Fibroblast of lung (primary cell): ENCODE measurements at regions not wholly inside any gene's neighbourhood (a gene's known extent, or its start where the extent isn't known, plus 50 kb on each side); places are given as distances from the start of the nearest gene placed in this dataset.

Experiments used
- DNase-seq, 2 donors: peaks; one replicate each; pipeline versions ENCODE4 v3.0.0 to v3.0.0-alpha.2; 2010; ENCODE audit warnings: low read depth in 2 of 2
- H2AFZ ChIP-seq: 2 replicates; pipeline ENCODE4 v1.5.1; 2012; ENCODE audit warnings: low read length, control low read depth, inconsistent platforms
- H3K27ac ChIP-seq: 2 replicates; pipeline ENCODE4 v1.5.1; 2011; ENCODE audit warnings: low read length, control low read depth; ENCODE audit not compliant: insufficient read depth
- H3K27me3 ChIP-seq: 2 replicates; pipeline ENCODE4 v1.5.1; 2011; ENCODE audit warnings: mild to moderate bottlenecking, low read length; ENCODE audit not compliant: control insufficient read depth, insufficient read depth
- H3K36me3 ChIP-seq: 2 replicates; pipeline ENCODE4 v1.5.1; 2011; ENCODE audit warnings: low read length; ENCODE audit not compliant: control insufficient read depth, insufficient read depth
- H3K4me1 ChIP-seq: 2 replicates; pipeline ENCODE4 v1.5.1; 2011; ENCODE audit warnings: low read length; ENCODE audit not compliant: control insufficient read depth, insufficient read depth; ENCODE audit errors: extremely low read depth
- H3K4me2 ChIP-seq: 2 replicates; pipeline ENCODE4 v1.5.1; 2011; ENCODE audit warnings: low read length, control low read depth; ENCODE audit not compliant: insufficient read depth; ENCODE audit errors: extremely low read depth
- H3K4me3 ChIP-seq, 4 experiments: fragments of 200-600 bp in 1 of 4; sonication (generic) in 1 of 4; replicated peaks in 1 of 4; 2 replicates each; pipeline ENCODE4 v1.5.1; 2011 to 2016; ENCODE audit warnings: low read length in 4 of 4, low read depth in 3 of 4, mild to moderate bottlenecking in 3 of 4, control low read depth in 2 of 4, inconsistent platforms in 1 of 4, mixed read lengths in 1 of 4; ENCODE audit not compliant: insufficient read depth in 1 of 4; ENCODE audit errors: control extremely low read depth in 1 of 4
- H3K79me2 ChIP-seq: 2 replicates; pipeline ENCODE4 v1.5.1; 2012; ENCODE audit warnings: mild to moderate bottlenecking, low read length, inconsistent platforms; ENCODE audit not compliant: control insufficient read depth, insufficient read depth
- H3K9ac ChIP-seq: 2 replicates; pipeline ENCODE4 v1.5.1; 2011; ENCODE audit warnings: mild to moderate bottlenecking, low read length, control low read depth; ENCODE audit not compliant: insufficient read depth
- H3K9me3 ChIP-seq: 2 replicates; pipeline ENCODE4 v1.5.1; 2012; ENCODE audit warnings: low read depth, low read length; ENCODE audit not compliant: control insufficient read depth, insufficient read depth
- H4K20me1 ChIP-seq: 2 replicates; pipeline ENCODE4 v1.5.1; 2011; ENCODE audit warnings: low read length; ENCODE audit not compliant: control insufficient read depth, insufficient read depth; ENCODE audit errors: extremely low read depth
- CTCF ChIP-seq, 2 donors: IDR thresholded peaks in 1 of 2; conservative IDR thresholded peaks in 1 of 2; 1 replicate in 1 of 2; 2 replicates in 1 of 2; pipeline ENCODE4 v1.5.1; 2011 to 2012; ENCODE audit warnings: low read length in 2 of 2, control low read depth in 1 of 2, inconsistent platforms in 1 of 2, low read depth in 1 of 2, mild to moderate bottlenecking in 1 of 2
- EZH2 ChIP-seq: IDR thresholded peaks from 2 replicates; pipeline ENCODE4 v1.5.1; 2012; ENCODE audit warnings: low read length, control low read depth, mild to moderate bottlenecking; ENCODE audit errors: missing control alignments

GRCh38 chr4:19329631-19330030 is 922.1 kb upstream of the SLIT2 start:
- H2AFZ ChIP-seq: no peak overlapping the region
- TF ChIP-seq EZH2: no peak
- no peak for TF ChIP-seq CTCF (conservative IDR thresholded peaks at IDR 0.05 in 1 of 2, IDR thresholded peaks at IDR 0.05 in 1 of 2; ENCODE audit: low read depth in 1 of 2, low read length in 2 of 2)
- no peaks in the 10 kb centered on the region for H3K79me2 ChIP-seq
- no peak overlapping the region for H3K27ac ChIP-seq
- no peak overlapping the region for H3K4me3 ChIP-seq
- H4K20me1 ChIP-seq: no peaks in the 10 kb centered on the region
- no peak overlapping the region for H3K4me2 ChIP-seq
- H3K4me1 ChIP-seq: no peaks in the 10 kb centered on the region
- peak in 1 of 2 donors; percentile 65 for DNase-seq
- H3K9ac ChIP-seq: no peak overlapping the region
- H3K27me3 ChIP-seq: no peaks in the 10 kb centered on the region
- H3K36me3 ChIP-seq: no peaks in the 10 kb centered on the region
- H3K9me3 ChIP-seq: no peaks in the 10 kb centered on the region

- H3K79me2 ChIP-seq: no peaks in the 10 kb centered on the region
- no peaks in the 10 kb centered on the region for H3K4me1 ChIP-seq
- H3K36me3 ChIP-seq: no peaks in the 10 kb centered on the region
- no peak overlapping the region for H3K27ac ChIP-seq
- DNase-seq: no peak
- H3K27me3 ChIP-seq: no peaks in the 10 kb centered on the region
- no peak overlapping the region for H2AFZ ChIP-seq
- no peak overlapping the region for H3K4me3 ChIP-seq
- H3K9ac ChIP-seq: no peak overlapping the region
- H3K4me2 ChIP-seq: no peak overlapping the region
- H4K20me1 ChIP-seq: no peaks in the 10 kb centered on the region
- H3K9me3 ChIP-seq: no peaks in the 10 kb centered on the region
- TF ChIP-seq CTCF (conservative IDR thresholded peaks at IDR 0.05 in 1 of 2, IDR thresholded peaks at IDR 0.05 in 1 of 2; ENCODE audit: low read depth in 1 of 2, low read length in 2 of 2) (no peak), EZH2 (no peak)
These were observed 922.6 kb upstream of the SLIT2 start for GRCh38 chr4:19329077-19329476.

- Histone ChIP-seq H3K9ac (no peak overlapping the region), H3K79me2 (no peaks in the 10 kb centered on the region), H3K9me3 (no peaks in the 10 kb centered on the region), H3K4me3 (no peak overlapping the region), H4K20me1 (no peaks in the 10 kb centered on the region), H3K4me2 (no peak overlapping the region), H3K27ac (no peak overlapping the region), H3K36me3 (no peaks in the 10 kb centered on the region), H3K4me1 (no peaks in the 10 kb centered on the region), H2AFZ (no peak overlapping the region), H3K27me3 (no peaks in the 10 kb centered on the region)
- no peak for TF ChIP-seq CTCF (conservative IDR thresholded peaks at IDR 0.05 in 1 of 2, IDR thresholded peaks at IDR 0.05 in 1 of 2; ENCODE audit: low read depth in 1 of 2, low read length in 2 of 2)
- no peak for TF ChIP-seq EZH2
- DNase-seq: peak in 1 of 2 donors; percentile 12
These were observed 924.3 kb upstream of the SLIT2 start for GRCh38 chr4:19327364-19327763.
